ENCODE measurements at regions not wholly inside any gene's neighbourhood (a gene's known extent, or its start where the extent isn't known, plus 50 kb on each side); places are given as distances from the start of the nearest gene placed in this dataset.

DNA sequence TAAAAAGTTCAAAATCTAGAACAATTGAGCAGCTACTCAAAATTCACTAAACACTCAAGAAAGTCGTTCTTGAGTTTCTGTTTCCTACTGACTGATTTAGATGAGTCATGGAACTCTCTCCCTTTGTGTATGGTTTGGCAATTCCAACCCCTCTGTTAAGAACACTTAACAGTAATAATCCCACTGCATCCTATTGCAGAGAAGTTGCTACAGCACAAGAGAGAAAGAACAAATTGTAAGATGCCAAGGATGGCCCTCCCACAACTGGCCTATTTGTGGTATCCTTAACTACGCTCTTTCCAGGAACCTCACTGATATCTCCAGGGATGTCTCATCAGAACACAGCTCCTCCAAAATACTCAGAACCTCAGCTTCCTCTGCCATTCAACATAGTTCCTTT, 701.8 kb upstream of the TENM3 start:
- TF ChIP-seq MAZ (IDR thresholded peaks at IDR 0.05; ENCODE audit: borderline replicate concordance, low read depth, low read length): no peak
- TF ChIP-seq, protein P1, sequence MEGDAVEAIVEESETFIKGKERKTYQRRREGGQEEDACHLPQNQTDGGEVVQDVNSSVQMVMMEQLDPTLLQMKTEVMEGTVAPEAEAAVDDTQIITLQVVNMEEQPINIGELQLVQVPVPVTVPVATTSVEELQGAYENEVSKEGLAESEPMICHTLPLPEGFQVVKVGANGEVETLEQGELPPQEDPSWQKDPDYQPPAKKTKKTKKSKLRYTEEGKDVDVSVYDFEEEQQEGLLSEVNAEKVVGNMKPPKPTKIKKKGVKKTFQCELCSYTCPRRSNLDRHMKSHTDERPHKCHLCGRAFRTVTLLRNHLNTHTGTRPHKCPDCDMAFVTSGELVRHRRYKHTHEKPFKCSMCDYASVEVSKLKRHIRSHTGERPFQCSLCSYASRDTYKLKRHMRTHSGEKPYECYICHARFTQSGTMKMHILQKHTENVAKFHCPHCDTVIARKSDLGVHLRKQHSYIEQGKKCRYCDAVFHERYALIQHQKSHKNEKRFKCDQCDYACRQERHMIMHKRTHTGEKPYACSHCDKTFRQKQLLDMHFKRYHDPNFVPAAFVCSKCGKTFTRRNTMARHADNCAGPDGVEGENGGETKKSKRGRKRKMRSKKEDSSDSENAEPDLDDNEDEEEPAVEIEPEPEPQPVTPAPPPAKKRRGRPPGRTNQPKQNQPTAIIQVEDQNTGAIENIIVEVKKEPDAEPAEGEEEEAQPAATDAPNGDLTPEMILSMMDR (conservative IDR thresholded peaks at IDR 0.05; ENCODE audit: low read depth, low read length): no peak
- no peak for TF ChIP-seq POLR2A (IDR thresholded peaks at IDR 0.05; ENCODE audit: low read depth, low read length)

Measured in IMR-90 (cell line).